Astrocyte of the cerebellum (primary cell): ENCODE measurements at regions not wholly inside any gene's neighbourhood (a gene's known extent, or its start where the extent isn't known, plus 50 kb on each side); places are given as distances from the start of the nearest gene placed in this dataset.
"Not testable (repeated sequence)": the region's sequence is repeated elsewhere in the genome, so short reads cannot be mapped to it uniquely, and the experiment has no call there.

Source experiments
- DNase-seq: peaks from one replicate; pipeline ENCODE4 v3.0.0-alpha.2; 2011; ENCODE audit warnings: low read depth
- H3K4me3 ChIP-seq: 2 replicates; pipeline ENCODE4 v1.5.1; 2011; ENCODE audit warnings: mild to moderate bottlenecking, low read depth, low read length, moderate library complexity
- in situ Hi-C: cut with HindIII; loops from 2 replicates; pipeline ENCODE4 v1.10.0; 2017; ENCODE audit warnings: low sequenced_read_pairs
- TF ChIP-seq, protein P1 (sequence below): IDR thresholded peaks from 2 replicates; pipeline ENCODE4 v1.5.1; 2012; ENCODE audit warnings: low read length, low read depth, moderate library complexity, mild to moderate bottlenecking; ENCODE audit errors: missing control alignments

DNA sequence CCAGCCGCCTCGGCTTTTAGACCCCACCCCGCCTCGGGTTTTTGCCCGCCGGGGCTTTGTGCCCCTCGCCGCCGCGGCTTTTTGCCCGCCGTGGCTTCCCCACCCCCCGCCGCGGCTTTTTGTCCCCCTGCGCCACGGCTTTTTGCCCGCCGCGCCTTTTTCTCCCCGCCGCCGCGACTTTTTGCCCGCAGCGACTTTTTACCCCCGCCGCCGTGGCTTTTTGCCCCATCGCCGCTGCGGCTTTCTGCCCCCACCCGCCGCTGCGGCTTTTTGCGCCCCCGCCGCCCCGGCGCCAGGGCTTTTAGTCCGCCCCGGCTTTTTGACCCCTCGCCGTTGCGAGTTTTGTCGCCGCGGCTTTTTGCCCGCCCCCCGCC is 474.4 kb downstream of the FAM72C start:
- TF ChIP-seq, protein P1, sequence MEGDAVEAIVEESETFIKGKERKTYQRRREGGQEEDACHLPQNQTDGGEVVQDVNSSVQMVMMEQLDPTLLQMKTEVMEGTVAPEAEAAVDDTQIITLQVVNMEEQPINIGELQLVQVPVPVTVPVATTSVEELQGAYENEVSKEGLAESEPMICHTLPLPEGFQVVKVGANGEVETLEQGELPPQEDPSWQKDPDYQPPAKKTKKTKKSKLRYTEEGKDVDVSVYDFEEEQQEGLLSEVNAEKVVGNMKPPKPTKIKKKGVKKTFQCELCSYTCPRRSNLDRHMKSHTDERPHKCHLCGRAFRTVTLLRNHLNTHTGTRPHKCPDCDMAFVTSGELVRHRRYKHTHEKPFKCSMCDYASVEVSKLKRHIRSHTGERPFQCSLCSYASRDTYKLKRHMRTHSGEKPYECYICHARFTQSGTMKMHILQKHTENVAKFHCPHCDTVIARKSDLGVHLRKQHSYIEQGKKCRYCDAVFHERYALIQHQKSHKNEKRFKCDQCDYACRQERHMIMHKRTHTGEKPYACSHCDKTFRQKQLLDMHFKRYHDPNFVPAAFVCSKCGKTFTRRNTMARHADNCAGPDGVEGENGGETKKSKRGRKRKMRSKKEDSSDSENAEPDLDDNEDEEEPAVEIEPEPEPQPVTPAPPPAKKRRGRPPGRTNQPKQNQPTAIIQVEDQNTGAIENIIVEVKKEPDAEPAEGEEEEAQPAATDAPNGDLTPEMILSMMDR, result no peak
- no peak for DNase-seq
- in situ Hi-C loops, result no loop called here
- peak overlapping the region; percentile 46 for H3K4me3 ChIP-seq

- peak overlapping the region; percentile 46 for H3K4me3 ChIP-seq
- in situ Hi-C loops, DNase-seq: not testable (repeated sequence)
Measured at GRCh38 chr1:143496526-143497373, 475.0 kb downstream of the FAM72C start.
